Adrenal gland (tissue), 5 donors: ENCODE measurements at regions not wholly inside any gene's neighbourhood (a gene's known extent, or its start where the extent isn't known, plus 50 kb on each side); places are given as distances from the start of the nearest gene placed in this dataset.
"Not testable (repeated sequence)": the region's sequence is repeated elsewhere in the genome, so short reads cannot be mapped to it uniquely, and the experiment has no call there.

Experiments
- CTCF ChIP-seq, 6 experiments: fragments of 450-650 bp in 4 of 6; fragments of 200-600 bp in 2 of 6; sonication (generic) in 1 of 6; IDR thresholded peaks; 1 replicate in 5 of 6; 2 replicates in 1 of 6; pipeline versions ENCODE4 v1.5.1 to v1.8.0; 2016 to 2021; ENCODE audit warnings: antibody characterized with exemption in 6 of 6, mild to moderate bottlenecking in 2 of 6, moderate library complexity in 1 of 6
- POLR2A ChIP-seq, 2 donors: fragments of 450-650 bp; IDR thresholded peaks; one replicate each; pipeline ENCODE4 v1.6.1; 2017; ENCODE audit warnings: antibody characterized with exemption in 2 of 2, mild to moderate bottlenecking in 2 of 2, moderate library complexity in 1 of 2
- donor health status: DM: no; HTN: no; CAD: no.

- not testable (repeated sequence) for TF ChIP-seq CTCF, POLR2A (IDR thresholded peaks at IDR 0.05)
Observed at GRCh38 chr5:135151660-135152059, 117.6 kb upstream of the PITX1 start.
